Endothelial cell of umbilical vein (primary cell): ENCODE measurements at regions not wholly inside any gene's neighbourhood (a gene's known extent, or its start where the extent isn't known, plus 50 kb on each side); places are given as distances from the start of the nearest gene placed in this dataset.

Experiments
- EZH2 ChIP-seq: IDR thresholded peaks from 2 replicates; pipeline ENCODE4 v1.6.1; 2012; ENCODE audit warnings: borderline replicate concordance, low read depth, mild to moderate bottlenecking, moderate library complexity, low read length, inconsistent platforms; ENCODE audit not compliant: severe bottlenecking
- FOS ChIP-seq: IDR thresholded peaks from 2 replicates; pipeline ENCODE4 v1.6.1; 2011; ENCODE audit warnings: mild to moderate bottlenecking, low read length, moderate library complexity, borderline replicate concordance; ENCODE audit not compliant: insufficient read depth
- GATA2 ChIP-seq: IDR thresholded peaks from 2 replicates; pipeline ENCODE4 v1.7.0; 2011; ENCODE audit warnings: low read depth, mild to moderate bottlenecking, moderate library complexity, mixed read lengths, low read length; ENCODE audit not compliant: insufficient read length, insufficient read depth
- JUN ChIP-seq: IDR thresholded peaks from 2 replicates; pipeline ENCODE4 v1.6.1; 2011; ENCODE audit warnings: borderline replicate concordance, low read depth; ENCODE audit not compliant: insufficient read length, insufficient read depth
- MAX ChIP-seq: IDR thresholded peaks from 2 replicates; pipeline ENCODE4 v1.6.1; 2011; ENCODE audit not compliant: insufficient read depth, insufficient read length
- POLR2A ChIP-seq: IDR thresholded peaks from 2 replicates; pipeline ENCODE4 v1.6.1; 2012; ENCODE audit warnings: low read depth, mild to moderate bottlenecking, control low read depth, low read length
- POLR2AphosphoS5 ChIP-seq: IDR thresholded peaks from 2 replicates; pipeline ENCODE4 v1.6.1; 2012; ENCODE audit warnings: low read depth, mild to moderate bottlenecking, control low read depth, low read length, moderate library complexity; ENCODE audit not compliant: insufficient read depth
- TF ChIP-seq, protein P1 (sequence below), 2 donors: IDR thresholded peaks; 1 replicate in 1 of 2; 2 replicates in 1 of 2; pipeline ENCODE4 v1.5.1; 2011; ENCODE audit warnings: low read length in 2 of 2, mild to moderate bottlenecking in 2 of 2, moderate library complexity in 2 of 2, control low read depth in 1 of 2, inconsistent platforms in 1 of 2, low read depth in 1 of 2; ENCODE audit not compliant: insufficient read depth in 1 of 2; ENCODE audit errors: extremely low read depth in 1 of 2

DNA sequence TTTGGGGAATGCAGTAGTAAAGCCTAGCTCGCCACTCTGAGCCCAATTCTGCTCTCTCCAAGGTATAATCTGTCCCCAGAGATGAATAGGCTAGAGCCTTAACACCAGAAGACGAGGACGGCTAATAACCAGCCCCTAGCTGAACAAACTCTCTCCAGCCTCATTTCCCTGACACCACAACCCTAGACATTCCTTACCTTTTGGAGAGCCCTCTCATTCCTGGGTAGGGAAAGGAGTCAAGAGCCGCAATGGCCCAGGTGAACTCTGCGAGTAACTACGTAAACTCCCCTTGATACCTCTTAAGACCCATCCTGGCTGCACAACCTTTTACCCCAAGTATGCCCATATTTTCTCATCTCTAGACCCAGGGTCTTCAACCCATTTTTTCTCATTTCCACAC is 722.9 kb downstream of the BCL11A start:
- TF ChIP-seq POLR2A (no peak), EZH2 (no peak), POLR2AphosphoS5 (no peak), MAX (no peak), JUN (no peak), FOS (no peak), GATA2 (no peak)
- TF ChIP-seq, protein P1, sequence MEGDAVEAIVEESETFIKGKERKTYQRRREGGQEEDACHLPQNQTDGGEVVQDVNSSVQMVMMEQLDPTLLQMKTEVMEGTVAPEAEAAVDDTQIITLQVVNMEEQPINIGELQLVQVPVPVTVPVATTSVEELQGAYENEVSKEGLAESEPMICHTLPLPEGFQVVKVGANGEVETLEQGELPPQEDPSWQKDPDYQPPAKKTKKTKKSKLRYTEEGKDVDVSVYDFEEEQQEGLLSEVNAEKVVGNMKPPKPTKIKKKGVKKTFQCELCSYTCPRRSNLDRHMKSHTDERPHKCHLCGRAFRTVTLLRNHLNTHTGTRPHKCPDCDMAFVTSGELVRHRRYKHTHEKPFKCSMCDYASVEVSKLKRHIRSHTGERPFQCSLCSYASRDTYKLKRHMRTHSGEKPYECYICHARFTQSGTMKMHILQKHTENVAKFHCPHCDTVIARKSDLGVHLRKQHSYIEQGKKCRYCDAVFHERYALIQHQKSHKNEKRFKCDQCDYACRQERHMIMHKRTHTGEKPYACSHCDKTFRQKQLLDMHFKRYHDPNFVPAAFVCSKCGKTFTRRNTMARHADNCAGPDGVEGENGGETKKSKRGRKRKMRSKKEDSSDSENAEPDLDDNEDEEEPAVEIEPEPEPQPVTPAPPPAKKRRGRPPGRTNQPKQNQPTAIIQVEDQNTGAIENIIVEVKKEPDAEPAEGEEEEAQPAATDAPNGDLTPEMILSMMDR (IDR thresholded peaks at IDR 0.05; ENCODE audit: extremely low read depth in 1 of 2, insufficient read depth in 1 of 2, low read depth in 1 of 2, low read length in 2 of 2) = no peak
